Neural cell (in vitro differentiated cells): ENCODE measurements at regions not wholly inside any gene's neighbourhood (a gene's known extent, or its start where the extent isn't known, plus 50 kb on each side); places are given as distances from the start of the nearest gene placed in this dataset.
"Not testable (repeated sequence)": the region's sequence is repeated elsewhere in the genome, so short reads cannot be mapped to it uniquely, and the experiment has no call there.

Source experiments
- CTCF ChIP-seq: fragments of 450-650 bp; IDR thresholded peaks from 2 replicates; pipeline ENCODE4 v1.5.1; 2014; ENCODE audit warnings: antibody characterized with exemption, mild to moderate bottlenecking, moderate library complexity; ENCODE audit not compliant: poor library complexity, severe bottlenecking
- EP300 ChIP-seq: fragments of 450-650 bp; conservative IDR thresholded peaks from 2 replicates; pipeline ENCODE4 v1.6.1; 2014; ENCODE audit warnings: antibody characterized with exemption, mild to moderate bottlenecking, moderate library complexity; ENCODE audit not compliant: poor library complexity, severe bottlenecking
- EZH2 ChIP-seq: fragments of 200-600, 300-800 bp; shearing (Covaris generic), sonication (generic); IDR thresholded peaks from 2 replicates; pipeline ENCODE4 v1.6.1; 2014; ENCODE audit warnings: antibody characterized with exemption, low read length, borderline replicate concordance, mild to moderate bottlenecking; ENCODE audit not compliant: insufficient read depth, poor library complexity, severe bottlenecking
- MXI1 ChIP-seq: fragments of 450-650 bp; conservative IDR thresholded peaks from 2 replicates; pipeline ENCODE4 v1.6.1; 2014; ENCODE audit warnings: antibody characterized with exemption, mild to moderate bottlenecking; ENCODE audit not compliant: poor library complexity, severe bottlenecking
- POLR2AphosphoS5 ChIP-seq: IDR thresholded peaks from 2 replicates; pipeline ENCODE4 v1.6.1; 2012
- RAD21 ChIP-seq: fragments of 450-650 bp; conservative IDR thresholded peaks from 2 replicates; pipeline ENCODE4 v1.6.1; 2014; ENCODE audit warnings: antibody characterized with exemption, mild to moderate bottlenecking, moderate library complexity
- REST ChIP-seq: IDR thresholded peaks from 2 replicates; pipeline ENCODE4 v1.6.1; 2012; ENCODE audit warnings: borderline replicate concordance
- SMC3 ChIP-seq: fragments of 450-650 bp; conservative IDR thresholded peaks from 2 replicates; pipeline ENCODE4 v1.6.1; 2014; ENCODE audit warnings: antibody characterized with exemption, mild to moderate bottlenecking, moderate library complexity; ENCODE audit not compliant: poor library complexity

- not testable (repeated sequence) for TF ChIP-seq CTCF, POLR2AphosphoS5, REST, EP300, MXI1, RAD21, EZH2, SMC3
These were observed 122.1 kb upstream of the OTOS start for GRCh38 chr2:240262578-240262977.
